ENCODE measurements at regions not wholly inside any gene's neighbourhood (a gene's known extent, or its start where the extent isn't known, plus 50 kb on each side); places are given as distances from the start of the nearest gene placed in this dataset.
"Not testable (repeated sequence)": the region's sequence is repeated elsewhere in the genome, so short reads cannot be mapped to it uniquely, and the experiment has no call there.

DNA sequence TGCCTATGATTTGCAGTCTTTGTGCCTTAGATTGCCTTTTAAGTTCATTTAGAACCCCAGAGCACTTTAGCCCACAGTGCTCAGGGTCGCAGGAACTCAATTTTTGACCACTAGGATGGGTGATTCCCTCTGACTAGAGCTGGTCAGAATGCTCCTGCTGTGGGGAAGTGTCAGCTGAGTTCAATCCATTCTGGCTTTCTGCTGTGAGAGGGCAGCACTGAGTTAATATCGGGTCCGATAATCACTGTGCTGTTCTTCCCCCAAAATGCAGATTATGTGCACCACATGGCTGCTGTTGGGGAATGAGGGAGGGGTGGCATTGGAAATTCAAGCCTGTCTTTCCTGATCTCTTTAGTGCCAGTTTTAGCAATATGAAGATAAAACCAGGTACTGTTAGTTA is 886.4 kb downstream of the DNAJB9 start:
- H3K27ac Mint-ChIP-seq = no peak overlapping the region
- CTCF ChIA-PET = no interaction called here
- no peak overlapping the region for H3K4me3 Mint-ChIP-seq
- no peaks in the 10 kb centered on the region for H3K4me1 Mint-ChIP-seq
- H3K27me3 Mint-ChIP-seq = no peaks in the 10 kb centered on the region
- no peak for DNase-seq
- no peaks in the 10 kb centered on the region for H3K36me3 Mint-ChIP-seq
- peaks cover 4% of the 10 kb centered on the region for H3K9me3 Mint-ChIP-seq

DNA sequence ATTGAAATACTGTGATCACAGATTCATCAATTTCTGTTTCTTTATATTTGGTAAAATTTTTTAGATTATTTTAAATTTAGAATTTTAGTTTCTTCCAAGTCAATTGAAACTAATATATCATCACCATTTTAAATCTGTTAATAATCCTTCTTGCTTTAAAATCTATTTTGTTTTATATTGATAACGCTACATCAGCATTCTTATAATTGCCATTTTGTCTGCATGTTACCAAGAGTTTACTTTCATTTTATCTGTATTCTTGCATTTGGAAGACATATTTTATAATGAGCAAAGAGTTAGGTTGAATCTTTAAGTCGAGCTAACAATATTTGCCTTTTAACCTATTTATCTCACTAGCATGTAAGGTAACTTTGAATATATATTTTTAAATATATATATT is 890.6 kb downstream of the DNAJB9 start:
- DNase-seq = no peak
- H3K4me1 Mint-ChIP-seq = no peaks in the 10 kb centered on the region
- H3K4me3 Mint-ChIP-seq = no peak overlapping the region
- H3K27me3 Mint-ChIP-seq = no peaks in the 10 kb centered on the region
- H3K27ac Mint-ChIP-seq = no peak overlapping the region
- CTCF ChIA-PET = no interaction called here
- no peaks in the 10 kb centered on the region for H3K9me3 Mint-ChIP-seq
- no peaks in the 10 kb centered on the region for H3K36me3 Mint-ChIP-seq

DNA sequence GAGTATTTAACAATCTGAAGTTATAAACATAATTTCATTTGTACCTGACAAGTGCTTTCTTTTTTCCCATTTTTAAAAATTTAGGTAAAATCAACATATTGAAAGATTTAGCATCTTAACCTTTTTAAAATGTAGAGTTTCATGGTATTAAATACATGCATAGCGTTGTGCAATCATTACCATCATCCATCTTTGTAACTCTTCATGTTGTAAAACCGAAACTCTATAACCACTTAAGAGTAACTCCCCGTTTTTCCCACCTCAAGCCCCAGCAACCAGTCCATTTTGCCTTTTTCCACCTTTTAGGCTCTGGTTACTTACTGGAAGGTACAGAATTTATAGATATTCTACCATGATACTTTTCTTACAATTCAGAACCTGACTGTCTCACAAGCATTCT is 892.5 kb downstream of the DNAJB9 start:
- DNase-seq = no peak
- H3K36me3 Mint-ChIP-seq = no peaks in the 10 kb centered on the region
- no peaks in the 10 kb centered on the region for H3K4me1 Mint-ChIP-seq
- H3K4me3 Mint-ChIP-seq = no peak overlapping the region
- no peaks in the 10 kb centered on the region for H3K27me3 Mint-ChIP-seq
- no peak overlapping the region for H3K27ac Mint-ChIP-seq
- H3K9me3 Mint-ChIP-seq = no peaks in the 10 kb centered on the region
- CTCF ChIA-PET = no interaction called here

DNA sequence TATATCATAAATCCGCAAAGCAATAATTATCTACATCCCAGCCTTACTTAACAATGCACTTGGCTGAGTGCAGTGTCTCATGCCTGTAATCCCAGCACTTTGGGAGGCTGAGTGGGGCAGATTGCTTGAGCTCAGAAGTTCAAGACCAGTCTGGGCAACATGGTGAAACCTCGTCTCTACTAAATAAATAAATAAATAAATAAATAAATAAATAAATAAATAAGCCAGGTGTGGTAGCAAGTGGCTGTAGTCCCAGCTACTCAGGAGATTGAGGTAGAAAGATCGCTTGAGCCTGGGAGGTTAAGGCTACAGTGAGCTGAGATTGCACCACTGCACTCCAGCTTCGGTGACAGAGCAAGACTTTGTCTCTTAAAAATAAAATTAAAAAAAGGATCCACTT is 898.1 kb downstream of the DNAJB9 start:
- H3K4me3 Mint-ChIP-seq, DNase-seq, H3K9me3 Mint-ChIP-seq, H3K4me1 Mint-ChIP-seq, H3K27me3 Mint-ChIP-seq, H3K27ac Mint-ChIP-seq, H3K36me3 Mint-ChIP-seq, CTCF ChIA-PET: not testable (repeated sequence)

DNA sequence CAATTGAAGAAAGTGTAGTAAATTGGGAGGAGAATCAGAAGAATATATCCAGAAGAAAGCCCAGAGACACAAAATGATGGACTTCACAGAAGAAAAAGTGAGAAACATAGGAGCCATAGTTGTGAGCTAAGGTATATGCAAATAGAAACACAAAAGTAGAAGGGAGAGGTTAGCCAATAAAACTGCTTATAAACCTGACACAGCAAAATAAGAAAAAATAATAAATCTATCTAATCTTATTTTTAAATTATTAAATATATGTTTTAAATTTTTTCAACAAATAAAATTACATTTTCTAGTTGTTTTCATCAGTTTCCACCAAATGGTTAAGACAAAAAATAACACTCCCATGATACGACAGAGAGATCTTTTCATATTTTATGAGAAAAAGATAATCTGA is 903.5 kb downstream of the DNAJB9 start:
- DNase-seq = no peak
- no peaks in the 10 kb centered on the region for H3K36me3 Mint-ChIP-seq
- H3K4me3 Mint-ChIP-seq = no peak overlapping the region
- no peaks in the 10 kb centered on the region for H3K9me3 Mint-ChIP-seq
- no peaks in the 10 kb centered on the region for H3K4me1 Mint-ChIP-seq
- H3K27me3 Mint-ChIP-seq = no peaks in the 10 kb centered on the region
- no peak overlapping the region for H3K27ac Mint-ChIP-seq
- CTCF ChIA-PET = no interaction called here

DNA sequence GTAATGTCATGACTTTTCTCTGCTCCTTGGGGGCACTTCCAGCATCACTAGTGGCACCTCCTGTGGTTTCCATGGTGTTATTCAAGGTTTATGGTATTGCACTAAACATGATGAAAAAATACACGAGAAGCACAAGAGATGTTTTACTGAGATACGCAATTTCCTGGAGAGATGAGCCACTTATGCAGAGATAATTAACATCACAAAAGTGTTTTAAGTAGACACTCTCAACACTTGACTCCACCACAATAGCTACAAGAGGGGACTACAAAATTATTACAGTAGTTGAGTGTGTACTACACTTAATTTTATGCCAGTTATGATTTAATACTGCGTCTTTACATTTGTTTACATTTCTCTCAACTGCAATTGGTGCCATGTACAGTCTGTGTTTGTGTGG is 906.7 kb downstream of the DNAJB9 start:
- no peaks in the 10 kb centered on the region for H3K9me3 Mint-ChIP-seq
- no peak for DNase-seq
- no peaks in the 10 kb centered on the region for H3K36me3 Mint-ChIP-seq
- no peak overlapping the region for H3K4me3 Mint-ChIP-seq
- H3K4me1 Mint-ChIP-seq = no peaks in the 10 kb centered on the region
- H3K27ac Mint-ChIP-seq = no peak overlapping the region
- CTCF ChIA-PET = no interaction called here
- H3K27me3 Mint-ChIP-seq = no peaks in the 10 kb centered on the region

DNA sequence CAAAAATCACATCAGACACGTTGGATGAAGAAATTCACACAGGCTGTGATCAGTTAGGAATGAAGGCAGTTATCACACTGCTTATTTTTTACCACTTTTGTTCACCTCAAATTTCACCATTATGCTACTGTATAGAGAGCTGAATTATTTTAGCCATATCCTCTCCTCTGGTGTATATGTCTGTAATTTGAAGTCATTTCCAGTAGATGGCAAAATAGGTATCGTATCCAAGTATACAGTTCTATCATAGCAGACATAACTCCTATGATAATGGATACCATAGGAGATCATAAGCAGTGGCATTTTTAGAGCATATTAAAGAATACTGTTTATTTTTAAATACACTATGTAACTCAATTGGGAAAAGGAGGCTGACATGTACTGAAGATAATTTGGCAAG is 909.7 kb downstream of the DNAJB9 start:
- CTCF ChIA-PET = no interaction called here
- Mint-ChIP-seq H3K4me3 (no peak overlapping the region), H3K9me3 (peaks cover 2% of the 10 kb centered on the region), H3K27ac (no peak overlapping the region), H3K36me3 (no peaks in the 10 kb centered on the region), H3K4me1 (no peaks in the 10 kb centered on the region), H3K27me3 (no peaks in the 10 kb centered on the region)
- no peak for DNase-seq

DNA sequence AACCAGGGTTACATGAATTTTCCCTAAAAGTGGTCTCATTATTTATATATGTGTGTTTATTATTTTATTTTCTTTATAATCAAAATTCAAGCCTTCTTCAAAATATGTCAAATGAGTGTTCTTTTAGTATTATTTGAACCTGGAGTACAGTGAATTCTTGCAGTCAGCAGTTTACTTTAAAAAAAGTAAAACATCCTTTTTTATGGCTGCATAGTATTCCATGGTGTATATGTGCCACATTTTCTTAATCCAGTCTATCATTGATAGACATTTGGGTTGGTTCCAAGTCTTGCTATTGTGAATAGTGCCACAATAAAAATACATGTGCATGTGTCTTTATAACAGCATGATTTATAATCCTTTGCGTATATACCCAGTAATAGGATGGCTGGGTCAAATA is 920.9 kb downstream of the DNAJB9 start:
- H3K36me3 Mint-ChIP-seq, CTCF ChIA-PET, H3K4me1 Mint-ChIP-seq, H3K4me3 Mint-ChIP-seq, DNase-seq, H3K27ac Mint-ChIP-seq, H3K9me3 Mint-ChIP-seq, H3K27me3 Mint-ChIP-seq: not testable (repeated sequence)

DNA sequence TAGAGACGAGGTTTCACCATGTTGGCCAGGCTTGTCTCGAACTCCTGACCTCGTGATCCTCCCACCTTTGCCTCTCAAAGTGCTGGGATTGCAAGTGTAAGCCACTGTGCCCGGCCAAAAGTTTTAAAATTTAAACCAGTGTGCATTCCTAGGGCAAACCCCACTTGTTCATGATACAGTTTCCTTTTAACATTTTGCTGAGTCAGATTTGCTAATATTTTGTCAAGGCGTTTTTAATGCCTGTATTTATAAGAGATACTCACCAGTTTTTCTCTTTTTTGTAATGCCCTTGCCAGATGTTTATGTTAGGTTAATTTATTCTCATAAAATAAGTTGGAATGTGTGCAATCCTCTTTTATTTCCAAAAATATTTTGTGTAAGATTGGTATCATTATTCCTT is 927.4 kb downstream of the DNAJB9 start:
- no peaks in the 10 kb centered on the region for H3K36me3 Mint-ChIP-seq
- no peak overlapping the region for H3K27ac Mint-ChIP-seq
- H3K27me3 Mint-ChIP-seq = no peaks in the 10 kb centered on the region
- CTCF ChIA-PET = no interaction called here
- no peaks in the 10 kb centered on the region for H3K4me1 Mint-ChIP-seq
- H3K4me3 Mint-ChIP-seq = no peak overlapping the region
- no peak for DNase-seq
- peaks cover 9% of the 10 kb centered on the region for H3K9me3 Mint-ChIP-seq

DNA sequence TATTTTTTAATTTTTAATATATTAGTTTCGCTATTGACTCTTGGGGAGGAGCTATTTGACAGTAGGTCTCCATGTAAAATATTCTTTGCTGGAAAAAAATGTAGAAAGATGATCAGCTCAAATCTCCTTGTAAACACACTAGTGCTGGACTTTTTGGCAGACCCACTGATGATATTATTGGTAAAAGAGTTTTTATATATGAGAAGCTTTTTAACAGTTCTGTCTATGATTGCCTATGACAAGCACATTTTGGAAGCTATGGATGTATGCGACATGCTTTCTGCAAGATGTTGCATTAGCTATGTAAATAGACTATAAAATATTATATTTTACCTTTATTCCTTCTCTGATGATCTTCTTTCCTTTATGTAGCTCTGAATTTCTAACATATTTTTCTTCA is 928.5 kb downstream of the DNAJB9 start:
- Mint-ChIP-seq H3K27ac (no peak overlapping the region), H3K4me1 (no peaks in the 10 kb centered on the region), H3K4me3 (no peak overlapping the region), H3K36me3 (no peaks in the 10 kb centered on the region), H3K27me3 (no peaks in the 10 kb centered on the region), H3K9me3 (peaks cover 9% of the 10 kb centered on the region)
- no peak for DNase-seq
- CTCF ChIA-PET = no interaction called here

DNA sequence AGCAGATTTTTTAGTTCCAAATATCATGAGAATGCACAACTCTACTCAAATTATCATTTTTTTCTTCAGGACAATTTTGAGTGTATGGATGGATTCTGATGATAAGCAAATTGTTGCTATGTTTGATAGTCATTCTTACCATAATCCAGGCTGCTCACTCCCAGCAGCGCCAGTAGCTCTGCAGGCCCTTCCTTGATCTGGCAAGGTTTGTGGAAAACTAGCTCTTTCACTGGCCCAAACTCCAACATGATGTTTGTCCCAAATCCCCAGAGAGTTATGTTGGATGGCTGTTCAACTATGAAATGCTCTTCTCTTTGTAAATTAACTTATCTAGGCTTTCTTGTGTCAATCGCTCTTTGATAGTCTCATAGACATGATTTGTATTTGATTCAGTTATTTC is 933.7 kb downstream of the DNAJB9 start:
- H3K27ac Mint-ChIP-seq = no peak overlapping the region
- no peak for DNase-seq
- no peak overlapping the region for H3K4me3 Mint-ChIP-seq
- peaks cover 7% of the 10 kb centered on the region for H3K9me3 Mint-ChIP-seq
- no peaks in the 10 kb centered on the region for H3K36me3 Mint-ChIP-seq
- H3K27me3 Mint-ChIP-seq = no peaks in the 10 kb centered on the region
- CTCF ChIA-PET = no interaction called here
- no peaks in the 10 kb centered on the region for H3K4me1 Mint-ChIP-seq

DNA sequence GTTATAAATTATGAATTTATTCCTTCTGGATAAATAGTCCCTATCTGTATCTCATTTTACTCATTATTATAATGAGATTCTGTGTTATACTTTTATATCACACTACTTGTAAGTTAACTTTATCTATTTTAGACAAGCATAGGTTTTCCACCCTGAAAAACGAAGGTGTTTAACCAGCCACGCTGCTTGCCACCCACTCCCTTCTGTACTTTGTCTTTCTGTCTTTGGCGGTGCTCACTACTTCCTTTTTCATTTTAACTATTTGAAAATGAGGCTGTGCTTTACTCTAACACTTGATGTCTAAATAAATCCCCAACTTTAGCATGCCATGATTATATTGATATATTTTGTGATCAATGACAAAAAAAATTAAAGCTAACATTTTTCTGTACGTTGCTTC is 952.9 kb downstream of the DNAJB9 start:
- no peaks in the 10 kb centered on the region for H3K9me3 Mint-ChIP-seq
- H3K4me1 Mint-ChIP-seq = no peaks in the 10 kb centered on the region
- H3K4me3 Mint-ChIP-seq = no peak overlapping the region
- CTCF ChIA-PET = no interaction called here
- H3K36me3 Mint-ChIP-seq = no peaks in the 10 kb centered on the region
- no peak overlapping the region for H3K27ac Mint-ChIP-seq
- H3K27me3 Mint-ChIP-seq = no peaks in the 10 kb centered on the region
- DNase-seq = no peak

DNA sequence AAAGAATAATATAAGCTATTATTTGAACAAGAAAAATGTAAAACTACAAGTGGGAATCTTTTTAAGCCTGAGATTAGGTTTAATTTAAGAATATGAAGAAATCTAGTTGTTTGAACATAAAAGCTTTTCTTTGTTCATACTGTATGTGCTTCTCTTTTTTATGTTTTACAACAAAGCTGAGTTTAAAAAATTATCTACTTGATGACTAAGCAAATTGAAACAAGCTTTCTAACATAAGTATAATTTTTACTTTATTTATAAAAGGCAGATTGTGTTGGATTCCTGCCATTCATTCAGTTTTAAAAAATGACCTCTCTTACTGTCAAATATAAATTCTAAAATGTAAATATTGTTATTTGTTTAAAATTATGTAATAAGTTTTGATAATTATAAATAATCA is 958.2 kb downstream of the DNAJB9 start:
- DNase-seq = no peak
- H3K27me3 Mint-ChIP-seq = no peaks in the 10 kb centered on the region
- no peaks in the 10 kb centered on the region for H3K4me1 Mint-ChIP-seq

DNA sequence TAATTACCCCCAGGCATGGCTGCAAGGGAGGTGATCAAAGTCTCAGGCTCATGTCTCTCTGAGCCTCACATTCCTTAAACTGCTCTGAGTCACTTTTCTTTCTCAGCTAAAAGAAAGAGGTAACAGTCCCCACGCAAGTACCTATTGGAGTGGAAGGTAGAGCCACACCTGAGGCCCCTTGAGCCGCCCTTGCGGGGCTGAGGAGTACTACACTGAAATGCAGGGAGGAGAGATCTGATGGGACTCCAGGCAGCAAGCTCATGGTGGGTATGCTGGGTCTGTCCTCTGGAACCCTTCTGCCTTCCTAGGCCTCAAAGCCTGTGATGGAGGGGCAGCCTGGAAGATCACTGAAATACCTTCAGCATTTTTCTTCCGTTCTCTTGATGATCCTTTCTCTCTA is 960.0 kb downstream of the DNAJB9 start:
- Mint-ChIP-seq H3K9me3 (peaks cover 1% of the 10 kb centered on the region), H3K27me3 (no peaks in the 10 kb centered on the region), H3K4me3 (no peak overlapping the region), H3K27ac (no peak overlapping the region), H3K4me1 (no peaks in the 10 kb centered on the region), H3K36me3 (no peaks in the 10 kb centered on the region)
- DNase-seq = no peak
- CTCF ChIA-PET = no interaction called here

More for the DNA sequence above, 958.2 kb downstream of the DNAJB9 start:
- H3K36me3 Mint-ChIP-seq = no peaks in the 10 kb centered on the region
- no peak overlapping the region for H3K4me3 Mint-ChIP-seq
- CTCF ChIA-PET = no interaction called here
- H3K9me3 Mint-ChIP-seq = peaks cover 1% of the 10 kb centered on the region
- H3K27ac Mint-ChIP-seq = no peak overlapping the region

DNA sequence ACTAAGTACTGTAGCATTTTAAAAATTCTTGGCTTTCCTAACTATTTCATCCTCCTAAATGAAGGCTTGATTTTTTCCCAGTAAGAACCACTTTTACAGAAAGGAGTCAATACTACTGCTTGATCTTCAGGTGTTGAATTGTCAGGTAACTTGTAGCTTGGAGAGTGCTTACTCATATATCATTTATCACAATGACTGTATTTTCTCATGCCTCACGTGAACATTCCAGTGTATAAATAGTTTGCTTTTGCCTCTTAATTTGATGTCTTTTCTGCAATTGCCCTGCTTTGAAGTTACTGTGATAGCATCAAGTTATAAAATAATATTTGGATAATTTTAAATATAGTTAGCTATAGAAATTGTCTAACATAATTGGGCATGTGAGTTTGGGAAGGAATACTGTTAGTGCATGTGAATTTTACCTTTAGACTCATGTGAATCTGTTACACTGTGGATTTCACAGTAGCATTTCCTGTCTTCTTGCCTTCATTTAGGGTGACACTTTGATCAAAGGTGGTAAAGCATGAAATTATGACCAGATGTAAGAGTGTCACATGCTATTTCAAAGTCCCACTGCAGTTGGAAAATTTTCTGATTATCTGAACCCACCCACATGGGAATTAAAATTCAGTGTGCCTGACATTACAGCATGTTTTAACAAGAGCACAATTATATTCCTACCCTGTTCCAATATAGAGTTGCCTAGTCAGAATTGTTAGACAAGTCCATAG is 962.8 kb downstream of the DNAJB9 start:
- no peak overlapping the region for H3K27ac Mint-ChIP-seq
- H3K36me3 Mint-ChIP-seq = no peaks in the 10 kb centered on the region
- H3K9me3 Mint-ChIP-seq = peaks cover 1% of the 10 kb centered on the region
- H3K4me1 Mint-ChIP-seq = no peaks in the 10 kb centered on the region
- no peaks in the 10 kb centered on the region for H3K27me3 Mint-ChIP-seq
- no peak for DNase-seq
- no peak overlapping the region for H3K4me3 Mint-ChIP-seq
- CTCF ChIA-PET = no interaction called here

DNA sequence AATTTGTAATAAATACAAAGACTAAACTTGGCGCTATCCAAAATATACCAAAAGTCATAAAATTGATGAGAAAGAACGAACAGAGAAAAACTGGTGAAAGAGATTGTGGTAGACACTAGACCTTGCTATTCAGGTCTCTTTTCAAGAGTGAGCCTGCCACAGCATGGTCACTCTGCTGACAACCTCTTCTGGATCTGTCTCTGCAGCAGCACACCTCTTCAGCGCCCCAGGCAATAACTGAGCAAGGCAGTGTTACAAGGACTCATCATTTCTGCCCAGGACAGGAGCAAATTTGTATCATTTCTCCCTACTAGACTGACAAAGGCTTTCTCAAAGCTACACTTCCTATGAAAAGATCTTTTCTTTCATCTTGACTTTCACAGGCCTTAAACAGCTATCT is 976.0 kb downstream of the DNAJB9 start:
- Mint-ChIP-seq H3K27ac (no peak overlapping the region), H3K4me1 (no peaks in the 10 kb centered on the region), H3K36me3 (no peaks in the 10 kb centered on the region), H3K27me3 (no peaks in the 10 kb centered on the region), H3K9me3 (no peaks in the 10 kb centered on the region), H3K4me3 (no peak overlapping the region)
- DNase-seq = no peak
- CTCF ChIA-PET = no interaction called here

Data from activated naive CD4-positive, alpha-beta T cell treated with anti-CD3 and anti-CD28 coated beads, Interleukin-2, amount 10 ng/mL, durations not matched to agents 7 days and 5 days (primary cell).